ENCODE measurements at regions not wholly inside any gene's neighbourhood (a gene's known extent, or its start where the extent isn't known, plus 50 kb on each side); places are given as distances from the start of the nearest gene placed in this dataset.

DNA sequence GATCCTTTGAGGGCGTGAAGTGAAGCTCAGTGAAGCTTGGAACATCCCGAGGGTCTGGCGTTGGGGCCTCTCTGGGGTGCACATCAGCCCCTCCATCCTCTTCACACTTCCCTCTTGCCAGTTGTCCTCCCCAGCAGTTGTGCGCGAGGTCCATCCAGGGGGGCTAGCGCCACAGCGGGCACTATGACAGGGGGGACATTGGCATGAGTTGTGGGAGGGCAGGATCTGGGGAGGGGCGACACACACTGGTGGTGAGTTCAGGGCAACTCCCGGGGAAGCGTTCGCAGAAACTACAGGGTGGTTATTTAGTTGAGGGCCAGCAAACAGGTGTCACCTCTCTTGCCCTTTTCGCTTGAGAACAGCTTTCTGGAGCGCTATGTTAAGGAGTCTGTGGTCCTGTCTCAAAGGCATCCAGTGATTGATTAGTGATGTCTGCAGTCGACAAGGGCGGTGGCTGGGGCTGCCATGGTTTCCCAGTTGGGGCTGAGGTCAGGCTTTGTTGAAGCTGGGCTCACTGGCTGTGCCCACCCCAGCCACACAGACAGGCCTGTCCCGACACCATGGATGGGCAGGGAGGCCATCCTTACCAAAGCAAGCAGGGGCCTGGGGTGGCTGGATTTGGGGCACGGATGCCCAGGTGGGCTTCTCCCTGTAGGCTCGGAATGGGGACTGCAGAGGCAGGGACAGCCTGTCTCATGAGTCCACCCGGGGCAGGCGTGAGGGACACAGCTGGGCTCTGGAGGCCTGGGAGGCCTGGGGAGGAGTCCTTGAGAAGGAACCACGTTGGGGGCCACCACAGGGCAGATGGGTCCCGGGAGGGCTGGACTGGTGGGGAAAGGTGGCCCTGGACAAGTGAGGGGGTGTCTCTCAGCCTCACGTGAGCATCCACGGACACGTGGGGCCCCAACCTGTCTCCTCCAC is 59.4 kb downstream of the UNCX start:
- WGBS, 3 donors: 68 to 74% (median 69%) methylated on average over 25 of the region's 25 CpGs
- Histone ChIP-seq H3K9me3 (no peaks in the 10 kb centered on the region), H3K36me3 (no peaks in the 10 kb centered on the region), H3K4me1 (ENCODE audit: insufficient read depth) (peaks cover 2% of the 10 kb centered on the region), H3K27me3 (no peaks in the 10 kb centered on the region), H3K4me3 (no peak overlapping the region), H3K27ac (no peak overlapping the region)
- intact Hi-C loops (cut with DNase I): loop anchor here in 1 of 4 donors (10.0 kb wide), 1 partner anchor 747 kb away; no protein-coding TSS in a partner anchor
- no peak for DNase-seq
- TF ChIP-seq, protein P1, sequence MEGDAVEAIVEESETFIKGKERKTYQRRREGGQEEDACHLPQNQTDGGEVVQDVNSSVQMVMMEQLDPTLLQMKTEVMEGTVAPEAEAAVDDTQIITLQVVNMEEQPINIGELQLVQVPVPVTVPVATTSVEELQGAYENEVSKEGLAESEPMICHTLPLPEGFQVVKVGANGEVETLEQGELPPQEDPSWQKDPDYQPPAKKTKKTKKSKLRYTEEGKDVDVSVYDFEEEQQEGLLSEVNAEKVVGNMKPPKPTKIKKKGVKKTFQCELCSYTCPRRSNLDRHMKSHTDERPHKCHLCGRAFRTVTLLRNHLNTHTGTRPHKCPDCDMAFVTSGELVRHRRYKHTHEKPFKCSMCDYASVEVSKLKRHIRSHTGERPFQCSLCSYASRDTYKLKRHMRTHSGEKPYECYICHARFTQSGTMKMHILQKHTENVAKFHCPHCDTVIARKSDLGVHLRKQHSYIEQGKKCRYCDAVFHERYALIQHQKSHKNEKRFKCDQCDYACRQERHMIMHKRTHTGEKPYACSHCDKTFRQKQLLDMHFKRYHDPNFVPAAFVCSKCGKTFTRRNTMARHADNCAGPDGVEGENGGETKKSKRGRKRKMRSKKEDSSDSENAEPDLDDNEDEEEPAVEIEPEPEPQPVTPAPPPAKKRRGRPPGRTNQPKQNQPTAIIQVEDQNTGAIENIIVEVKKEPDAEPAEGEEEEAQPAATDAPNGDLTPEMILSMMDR (IDR thresholded peaks at IDR 0.05): no peak
- TF ChIP-seq POLR2A (IDR thresholded peaks at IDR 0.05) (no peak), EP300 (IDR thresholded peaks at IDR 0.05) (no peak)

GRCh38 chr7:1292972-1293830 is 60.5 kb downstream of the UNCX start:
- intact Hi-C loops (cut with DNase I): loop anchor here in 1 of 4 donors (10.0 kb wide), 1 partner anchor 748 kb away; no protein-coding TSS in a partner anchor
- Histone ChIP-seq H3K4me3 (no peak overlapping the region), H3K36me3 (no peaks in the 10 kb centered on the region), H3K9me3 (no peaks in the 10 kb centered on the region), H3K27me3 (no peaks in the 10 kb centered on the region), H3K27ac (no peak overlapping the region), H3K4me1 (ENCODE audit: insufficient read depth) (peaks cover 2% of the 10 kb centered on the region)
- 37 to 57% (median 37%) methylated on average over 24 of the region's 24 CpGs for WGBS, 3 donors
- no peak for TF ChIP-seq EP300 (IDR thresholded peaks at IDR 0.05)
- no peak for DNase-seq

DNA sequence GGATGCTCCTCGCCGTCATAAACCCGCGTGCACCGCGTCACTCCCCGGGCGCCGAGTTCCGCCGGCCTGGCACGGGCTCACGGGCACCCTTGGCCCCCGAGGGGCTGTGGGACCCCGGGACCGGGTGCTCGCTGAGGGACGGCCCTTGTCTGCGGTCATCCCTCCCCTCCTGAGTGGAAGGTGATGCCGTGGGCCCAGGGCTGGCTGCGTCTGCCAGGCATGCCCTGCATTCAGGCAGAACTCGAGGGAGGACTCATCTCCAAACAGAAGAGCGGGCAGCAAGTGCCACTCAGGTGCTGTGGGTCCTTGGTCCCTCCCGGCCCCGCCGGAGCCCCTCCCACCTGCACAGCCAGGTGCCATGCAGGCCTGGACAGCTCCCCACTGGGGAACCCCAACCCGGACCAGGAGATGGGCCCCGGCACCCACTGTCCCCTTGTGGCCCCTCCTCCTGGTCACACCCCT is 61.3 kb downstream of the UNCX start:
- WGBS, 3 donors: 69 to 78% (median 72%) methylated on average over 27 to 28 of the region's 28 CpGs
- H3K4me1 ChIP-seq (ENCODE audit: insufficient read depth): peaks cover 2% of the 10 kb centered on the region
- no peaks in the 10 kb centered on the region for H3K27me3 ChIP-seq
- H3K36me3 ChIP-seq: no peaks in the 10 kb centered on the region
- DNase-seq: no peak
- H3K4me3 ChIP-seq: no peak overlapping the region
- H3K27ac ChIP-seq: no peak overlapping the region
- H3K9me3 ChIP-seq: no peaks in the 10 kb centered on the region
- TF ChIP-seq EP300 (IDR thresholded peaks at IDR 0.05): no peak
- TF ChIP-seq, protein P1 (IDR thresholded peaks at IDR 0.05): no peak
- TF ChIP-seq POLR2A (IDR thresholded peaks at IDR 0.05): no peak
- intact Hi-C loops (cut with DNase I): loop anchor here in 1 of 4 donors (10.0 kb wide), 1 partner anchor 749 kb away; no protein-coding TSS in a partner anchor

GRCh38 chr7:1295776-1296355 is 63.2 kb downstream of the UNCX start:
- H3K27ac ChIP-seq: no peak overlapping the region
- WGBS, 3 donors: 67 to 92% (median 81%) methylated on average over 5 to 13 of the region's 13 CpGs
- H3K4me1 ChIP-seq (ENCODE audit: insufficient read depth): no peaks in the 10 kb centered on the region
- intact Hi-C loops (cut with DNase I): loop anchor here in 1 of 4 donors (10.0 kb wide), 1 partner anchor 751 kb away; no protein-coding TSS in a partner anchor
- no peaks in the 10 kb centered on the region for H3K9me3 ChIP-seq
- no peak for DNase-seq
- TF ChIP-seq, protein P1 (IDR thresholded peaks at IDR 0.05): no peak
- TF ChIP-seq EP300 (IDR thresholded peaks at IDR 0.05) (no peak), POLR2A (IDR thresholded peaks at IDR 0.05) (no peak)
- H3K27me3 ChIP-seq: no peaks in the 10 kb centered on the region
- no peak overlapping the region for H3K4me3 ChIP-seq
- no peaks in the 10 kb centered on the region for H3K36me3 ChIP-seq

All from ovary (tissue), 7 donors.